HG03097 (cell line): ENCODE measurements at regions not wholly inside any gene's neighbourhood (a gene's known extent, or its start where the extent isn't known, plus 50 kb on each side); places are given as distances from the start of the nearest gene placed in this dataset.

ENCODE experiments used
- ATAC-seq: cut with Tn5 transposase; IDR thresholded peaks from one replicate; pipeline ENCODE4 v1.9.1; 2021; ENCODE audit not compliant: unreplicated experiment, low FRiP score

DNA sequence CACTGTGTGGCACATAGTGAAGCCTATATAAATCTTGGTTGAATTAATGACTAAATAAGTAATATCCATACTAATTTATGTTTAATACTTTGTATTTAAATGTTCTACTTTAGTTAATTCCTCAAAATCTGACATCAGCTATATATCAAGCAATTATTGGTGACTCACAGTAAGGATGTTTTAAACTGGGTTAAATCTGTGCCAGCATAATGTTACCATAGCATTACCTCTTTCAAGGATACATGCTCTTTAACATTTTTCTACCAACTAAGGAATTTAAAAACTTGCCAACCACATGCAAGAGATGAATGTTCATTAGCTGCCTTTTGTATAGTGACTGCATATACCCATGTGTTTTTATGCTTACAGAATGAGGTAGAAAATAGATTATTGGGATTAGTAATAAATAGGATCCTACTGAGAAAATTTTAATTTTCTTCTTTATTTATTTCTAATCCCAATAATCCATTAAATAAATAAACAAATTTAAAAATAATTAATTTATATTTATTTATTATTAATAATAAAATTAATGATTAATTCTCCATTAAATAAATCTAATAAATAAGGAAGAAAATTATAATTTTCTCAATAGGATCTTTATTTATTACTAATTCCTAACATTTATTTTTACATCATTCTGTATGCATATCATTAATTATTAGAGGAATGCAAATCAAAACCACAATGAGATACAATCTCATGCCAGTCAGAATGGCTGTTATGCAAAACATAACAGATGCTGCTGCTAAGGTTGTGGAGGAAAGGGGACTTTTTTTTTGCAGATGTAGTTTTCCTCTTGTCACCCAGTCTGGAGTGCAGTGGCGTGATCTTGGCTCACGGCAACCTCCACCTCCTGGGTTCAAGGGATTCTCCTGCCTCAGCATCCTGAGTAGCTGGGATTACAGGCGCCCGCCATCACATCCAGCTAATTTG lies 410.7 kb upstream of the DSEL start:
- no peak for ATAC-seq

GRCh38 chr18:67924656-67925055 lies 408.1 kb upstream of the DSEL start:
- no peak for ATAC-seq

- ATAC-seq: no peak
Observed at GRCh38 chr18:67919316-67919715, 402.8 kb upstream of the DSEL start.

DNA sequence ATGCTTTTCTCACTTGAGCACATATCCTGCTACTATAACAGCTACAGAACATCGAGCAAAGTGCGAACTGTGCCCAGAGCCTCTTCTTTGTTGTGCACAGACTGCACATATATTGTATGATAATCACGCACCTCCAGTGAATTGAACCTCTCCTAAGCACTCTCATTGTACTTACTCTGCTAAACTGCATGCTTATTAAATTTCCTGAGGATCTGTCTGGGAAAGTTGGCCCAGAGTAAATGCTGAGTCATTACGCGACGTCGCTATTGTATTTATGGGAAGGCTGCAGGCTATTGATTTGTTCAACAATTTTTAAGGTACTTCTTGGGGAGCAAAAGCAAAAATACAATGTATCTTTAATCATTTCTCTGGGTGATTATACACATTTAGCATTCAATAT lies 399.6 kb upstream of the DSEL start:
- no peak for ATAC-seq

- ATAC-seq: no peak
Observed at GRCh38 chr18:67913040-67913439, 396.5 kb upstream of the DSEL start.

DNA sequence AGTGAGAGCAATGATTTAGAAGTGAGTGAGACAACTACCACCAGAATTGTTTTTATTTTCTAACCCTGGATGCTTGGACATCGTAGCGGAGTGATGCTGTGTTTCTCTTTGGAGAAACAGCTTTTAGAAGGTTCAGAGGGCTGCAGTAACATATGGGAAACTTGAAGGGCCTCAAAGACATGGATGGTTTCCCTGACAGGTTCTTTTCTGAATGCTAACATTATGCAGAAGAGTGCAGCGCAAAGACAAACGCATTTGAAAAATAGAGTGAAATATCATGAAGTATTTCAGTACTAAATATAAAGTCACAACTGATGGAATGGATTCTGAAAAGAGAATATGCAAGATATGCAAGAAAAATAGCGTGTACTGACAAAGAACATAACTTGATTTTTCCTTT lies 385.1 kb upstream of the DSEL start:
- ATAC-seq: no peak

DNA sequence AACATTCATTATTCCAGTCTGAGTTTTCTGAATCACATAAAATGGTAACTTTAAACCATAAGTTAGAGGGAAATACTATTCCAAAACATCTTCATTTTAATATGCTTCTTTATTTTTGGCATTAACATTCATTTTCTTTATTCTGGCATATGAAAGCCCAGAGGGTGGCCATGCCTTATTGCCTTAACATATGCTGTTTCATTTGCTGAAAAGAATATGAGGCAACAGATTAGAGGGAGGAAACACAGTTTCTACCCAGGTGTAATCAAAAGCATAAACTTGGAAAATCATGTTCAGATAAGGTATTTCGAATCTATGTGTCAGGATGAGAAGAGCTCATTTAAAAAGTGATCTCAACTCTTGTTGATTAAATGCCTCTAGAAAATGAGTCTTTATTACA lies 379.9 kb upstream of the DSEL start:
- no peak for ATAC-seq

GRCh38 chr18:67893916-67894315 lies 377.4 kb upstream of the DSEL start:
- no peak for ATAC-seq

- no peak for ATAC-seq
Observed at GRCh38 chr18:67876871-67877270, 360.4 kb upstream of the DSEL start.

DNA sequence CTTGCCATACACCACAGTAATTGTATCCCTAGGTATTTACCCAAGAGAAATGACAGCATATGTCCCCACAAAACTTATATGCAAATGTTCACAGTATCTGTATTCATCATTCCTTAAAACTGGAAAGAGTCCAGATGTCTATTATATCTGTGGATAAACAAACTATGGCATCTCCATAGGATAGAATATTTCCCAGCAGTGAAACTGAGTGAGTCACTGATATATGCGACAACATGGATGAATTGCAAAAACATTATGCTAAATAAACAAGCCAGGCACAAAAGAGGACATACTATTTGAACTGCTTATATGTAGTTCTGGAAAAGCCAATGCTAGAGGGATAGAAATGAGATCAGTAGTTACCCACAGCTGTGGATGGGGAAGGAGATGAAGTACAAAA lies 359.4 kb upstream of the DSEL start:
- no peak for ATAC-seq

- ATAC-seq: no peak
Observed at GRCh38 chr18:67875060-67875459, 358.5 kb upstream of the DSEL start.

- no peak for ATAC-seq
Observed at GRCh38 chr18:67865400-67865799, 348.9 kb upstream of the DSEL start.

DNA sequence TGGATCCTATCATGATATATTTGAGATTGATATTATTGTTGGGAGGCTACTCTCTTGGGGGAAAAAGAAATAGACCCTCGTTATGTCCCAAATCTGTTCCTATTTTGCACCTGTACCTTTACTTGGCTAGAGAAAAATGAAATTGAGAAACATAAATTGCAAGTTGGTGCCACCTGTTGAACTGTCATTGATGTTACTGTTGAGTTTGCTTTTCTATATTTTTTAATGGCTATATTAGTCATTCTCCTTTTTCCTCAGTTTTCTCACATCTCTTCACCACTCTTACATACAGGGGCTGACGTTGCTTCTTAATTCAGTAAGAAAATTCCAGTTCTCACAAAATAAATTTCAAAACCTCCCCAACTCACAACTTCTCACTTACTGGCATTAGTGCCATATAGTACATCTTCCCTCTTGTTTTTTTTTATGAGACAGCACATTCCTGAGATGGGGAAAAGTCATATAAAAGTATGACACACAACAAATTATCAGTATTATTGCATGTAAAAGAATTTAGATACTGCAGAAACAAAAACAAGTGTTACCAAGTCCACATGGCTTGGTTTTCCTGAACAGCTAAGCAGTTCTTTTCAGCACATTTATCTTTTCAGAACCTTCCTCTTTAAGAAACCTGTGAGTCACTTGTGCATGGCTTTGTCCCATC lies 348.3 kb upstream of the DSEL start:
- no peak for ATAC-seq

- no peak for ATAC-seq
Observed at GRCh38 chr18:67862069-67862468, 345.5 kb upstream of the DSEL start.

DNA sequence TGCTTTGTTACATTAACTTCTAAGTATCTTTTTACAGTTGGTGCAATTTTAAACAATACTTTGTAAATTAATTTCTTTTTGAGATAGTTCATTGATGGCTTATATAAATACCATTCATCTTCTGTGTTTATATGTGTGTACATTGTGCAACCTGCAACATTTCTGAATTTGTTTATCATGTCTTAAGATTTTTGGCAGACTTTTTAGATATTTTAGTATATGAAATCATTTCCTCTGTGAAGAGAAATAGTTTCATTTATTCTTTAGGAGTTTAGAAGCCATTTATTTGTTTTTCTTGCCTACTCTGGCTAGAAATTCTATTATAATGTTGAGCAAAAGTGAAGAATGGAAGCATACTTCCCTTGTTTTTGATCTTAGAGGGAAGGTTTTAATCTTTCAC lies 337.8 kb upstream of the DSEL start:
- no peak for ATAC-seq

- ATAC-seq: no peak
Observed at GRCh38 chr18:67846422-67847098, 330.0 kb upstream of the DSEL start.

GRCh38 chr18:67845035-67845434 lies 328.5 kb upstream of the DSEL start:
- ATAC-seq: no peak

DNA sequence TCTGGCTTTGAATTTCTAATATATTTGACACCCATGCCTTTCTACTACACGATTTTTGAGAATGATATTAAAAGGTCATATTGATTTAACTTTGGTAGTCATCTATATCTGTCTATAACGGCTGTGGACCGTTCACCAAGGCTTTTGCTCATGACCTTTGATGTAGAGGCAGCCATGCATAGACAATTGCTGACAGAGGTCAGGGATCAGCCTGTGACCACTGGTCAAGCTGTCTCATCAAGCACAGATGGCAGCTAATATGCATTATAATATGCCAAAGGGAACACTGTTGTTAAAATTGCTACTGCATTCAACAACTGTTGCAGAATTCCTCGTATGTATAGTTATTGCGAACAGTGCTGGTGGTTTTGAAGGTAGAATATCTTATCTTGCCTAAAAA lies 323.9 kb upstream of the DSEL start:
- ATAC-seq: no peak

DNA sequence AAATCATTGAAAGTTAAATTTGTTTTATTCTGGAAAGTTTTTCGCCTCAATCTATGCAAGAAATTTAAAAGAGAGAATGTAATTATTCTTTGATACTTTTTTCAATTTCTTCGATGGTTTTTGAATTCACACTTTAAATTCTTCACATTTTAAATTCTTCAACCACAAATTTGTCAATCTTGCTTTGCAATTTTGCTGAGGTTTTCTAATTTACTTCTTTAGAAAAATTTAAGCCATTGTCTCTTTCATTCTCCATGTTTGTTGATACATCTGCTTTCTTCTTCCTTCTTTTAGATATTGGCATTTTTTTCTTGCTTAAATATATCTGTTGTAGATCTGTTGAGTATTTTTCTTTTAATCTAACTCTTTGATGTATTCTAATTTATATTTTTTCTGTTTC lies 301.9 kb upstream of the DSEL start:
- ATAC-seq: no peak

- ATAC-seq: no peak
Observed at GRCh38 chr18:67815280-67815679, 298.8 kb upstream of the DSEL start.

DNA sequence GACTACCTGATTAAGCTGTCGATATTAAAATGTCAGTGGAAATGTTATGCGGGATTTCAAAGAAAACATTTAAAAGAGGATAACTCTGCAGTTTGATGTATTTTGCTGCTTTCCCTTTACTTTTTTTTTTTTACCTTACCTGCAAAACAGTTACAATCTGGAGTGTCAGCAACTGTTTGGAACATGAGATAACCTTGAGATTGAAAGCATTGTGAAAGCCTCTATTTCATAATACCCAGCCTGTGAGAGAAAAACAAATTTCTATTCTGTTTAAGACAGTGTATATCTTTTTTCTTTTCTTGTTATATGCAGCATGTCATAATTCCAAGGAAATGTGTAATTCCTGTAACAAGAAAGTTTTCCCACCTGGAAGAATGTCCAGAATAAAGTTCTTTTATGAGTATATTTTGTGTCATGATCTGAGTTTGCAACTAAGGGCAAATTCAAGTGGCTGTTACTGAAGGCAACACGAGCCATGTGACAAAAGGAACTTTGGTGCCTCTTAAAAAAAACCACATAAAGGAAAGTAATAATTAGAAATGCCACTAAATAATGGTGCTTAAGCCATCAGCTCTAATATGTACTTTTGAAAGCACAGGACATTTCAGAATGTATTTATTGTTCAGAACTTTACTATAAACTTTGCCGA lies 297.0 kb upstream of the DSEL start:
- no peak for ATAC-seq
